ENCODE measurements at regions not wholly inside any gene's neighbourhood (a gene's known extent, or its start where the extent isn't known, plus 50 kb on each side); places are given as distances from the start of the nearest gene placed in this dataset.

GRCh38 chr7:153030976-153031375, 271.4 kb downstream of the ACTR3B start:
- TF ChIP-seq, protein P1, sequence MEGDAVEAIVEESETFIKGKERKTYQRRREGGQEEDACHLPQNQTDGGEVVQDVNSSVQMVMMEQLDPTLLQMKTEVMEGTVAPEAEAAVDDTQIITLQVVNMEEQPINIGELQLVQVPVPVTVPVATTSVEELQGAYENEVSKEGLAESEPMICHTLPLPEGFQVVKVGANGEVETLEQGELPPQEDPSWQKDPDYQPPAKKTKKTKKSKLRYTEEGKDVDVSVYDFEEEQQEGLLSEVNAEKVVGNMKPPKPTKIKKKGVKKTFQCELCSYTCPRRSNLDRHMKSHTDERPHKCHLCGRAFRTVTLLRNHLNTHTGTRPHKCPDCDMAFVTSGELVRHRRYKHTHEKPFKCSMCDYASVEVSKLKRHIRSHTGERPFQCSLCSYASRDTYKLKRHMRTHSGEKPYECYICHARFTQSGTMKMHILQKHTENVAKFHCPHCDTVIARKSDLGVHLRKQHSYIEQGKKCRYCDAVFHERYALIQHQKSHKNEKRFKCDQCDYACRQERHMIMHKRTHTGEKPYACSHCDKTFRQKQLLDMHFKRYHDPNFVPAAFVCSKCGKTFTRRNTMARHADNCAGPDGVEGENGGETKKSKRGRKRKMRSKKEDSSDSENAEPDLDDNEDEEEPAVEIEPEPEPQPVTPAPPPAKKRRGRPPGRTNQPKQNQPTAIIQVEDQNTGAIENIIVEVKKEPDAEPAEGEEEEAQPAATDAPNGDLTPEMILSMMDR (IDR thresholded peaks at IDR 0.05): no peak
- TF ChIP-seq POLR2A (IDR thresholded peaks at IDR 0.05): no peak

Measured in thyroid gland (tissue), 4 donors.